GM12874 (cell line): ENCODE measurements at regions not wholly inside any gene's neighbourhood (a gene's known extent, or its start where the extent isn't known, plus 50 kb on each side); places are given as distances from the start of the nearest gene placed in this dataset.

ENCODE experiments used
- TF ChIP-seq, protein P1 (sequence below): IDR thresholded peaks from 2 replicates; pipeline ENCODE4 v1.5.1; 2011; ENCODE audit warnings: low read depth, mild to moderate bottlenecking, control low read depth, low read length, moderate library complexity; ENCODE audit not compliant: insufficient read depth

DNA sequence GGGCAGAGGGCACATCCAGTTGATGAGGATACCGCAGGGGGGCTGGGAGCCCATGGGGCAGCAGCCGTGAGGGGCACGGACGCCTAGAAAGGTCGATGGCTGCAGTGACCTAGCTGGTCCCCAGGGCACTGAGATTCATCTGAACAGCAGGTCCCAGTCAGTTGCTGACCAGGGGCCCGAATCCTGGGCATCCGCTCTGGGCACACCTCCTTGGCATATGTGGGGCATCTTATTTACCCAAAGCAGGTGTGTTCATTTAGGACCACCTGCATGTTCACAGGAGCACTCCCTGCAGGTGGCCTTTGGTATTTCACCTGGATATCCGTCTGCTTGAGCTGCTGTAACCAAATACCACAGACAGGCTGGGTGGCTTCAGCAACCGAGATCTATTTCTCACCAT lies 72.0 kb upstream of the ODC1 start:
- TF ChIP-seq, protein P1, sequence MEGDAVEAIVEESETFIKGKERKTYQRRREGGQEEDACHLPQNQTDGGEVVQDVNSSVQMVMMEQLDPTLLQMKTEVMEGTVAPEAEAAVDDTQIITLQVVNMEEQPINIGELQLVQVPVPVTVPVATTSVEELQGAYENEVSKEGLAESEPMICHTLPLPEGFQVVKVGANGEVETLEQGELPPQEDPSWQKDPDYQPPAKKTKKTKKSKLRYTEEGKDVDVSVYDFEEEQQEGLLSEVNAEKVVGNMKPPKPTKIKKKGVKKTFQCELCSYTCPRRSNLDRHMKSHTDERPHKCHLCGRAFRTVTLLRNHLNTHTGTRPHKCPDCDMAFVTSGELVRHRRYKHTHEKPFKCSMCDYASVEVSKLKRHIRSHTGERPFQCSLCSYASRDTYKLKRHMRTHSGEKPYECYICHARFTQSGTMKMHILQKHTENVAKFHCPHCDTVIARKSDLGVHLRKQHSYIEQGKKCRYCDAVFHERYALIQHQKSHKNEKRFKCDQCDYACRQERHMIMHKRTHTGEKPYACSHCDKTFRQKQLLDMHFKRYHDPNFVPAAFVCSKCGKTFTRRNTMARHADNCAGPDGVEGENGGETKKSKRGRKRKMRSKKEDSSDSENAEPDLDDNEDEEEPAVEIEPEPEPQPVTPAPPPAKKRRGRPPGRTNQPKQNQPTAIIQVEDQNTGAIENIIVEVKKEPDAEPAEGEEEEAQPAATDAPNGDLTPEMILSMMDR = peak; percentile 17; the same call in 1 of the 2 replicates

DNA sequence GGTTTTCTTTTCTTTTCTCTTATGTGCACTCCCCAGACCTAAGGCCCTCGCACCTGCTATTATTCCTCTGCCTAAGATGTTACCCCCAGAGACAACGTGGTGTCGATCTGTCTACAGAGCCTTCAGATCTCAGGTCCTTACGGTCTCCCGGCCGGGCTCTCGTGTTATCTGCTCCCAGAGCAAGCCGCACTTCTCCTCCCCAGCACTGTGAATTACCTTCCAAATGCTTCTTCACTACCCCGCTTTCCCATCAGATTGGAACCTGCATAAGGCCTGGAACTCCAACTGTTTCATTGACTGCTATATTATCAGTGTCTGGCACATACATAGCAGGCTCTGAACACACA lies 71.2 kb upstream of the ODC1 start:
- TF ChIP-seq, protein P1 = no peak

DNA sequence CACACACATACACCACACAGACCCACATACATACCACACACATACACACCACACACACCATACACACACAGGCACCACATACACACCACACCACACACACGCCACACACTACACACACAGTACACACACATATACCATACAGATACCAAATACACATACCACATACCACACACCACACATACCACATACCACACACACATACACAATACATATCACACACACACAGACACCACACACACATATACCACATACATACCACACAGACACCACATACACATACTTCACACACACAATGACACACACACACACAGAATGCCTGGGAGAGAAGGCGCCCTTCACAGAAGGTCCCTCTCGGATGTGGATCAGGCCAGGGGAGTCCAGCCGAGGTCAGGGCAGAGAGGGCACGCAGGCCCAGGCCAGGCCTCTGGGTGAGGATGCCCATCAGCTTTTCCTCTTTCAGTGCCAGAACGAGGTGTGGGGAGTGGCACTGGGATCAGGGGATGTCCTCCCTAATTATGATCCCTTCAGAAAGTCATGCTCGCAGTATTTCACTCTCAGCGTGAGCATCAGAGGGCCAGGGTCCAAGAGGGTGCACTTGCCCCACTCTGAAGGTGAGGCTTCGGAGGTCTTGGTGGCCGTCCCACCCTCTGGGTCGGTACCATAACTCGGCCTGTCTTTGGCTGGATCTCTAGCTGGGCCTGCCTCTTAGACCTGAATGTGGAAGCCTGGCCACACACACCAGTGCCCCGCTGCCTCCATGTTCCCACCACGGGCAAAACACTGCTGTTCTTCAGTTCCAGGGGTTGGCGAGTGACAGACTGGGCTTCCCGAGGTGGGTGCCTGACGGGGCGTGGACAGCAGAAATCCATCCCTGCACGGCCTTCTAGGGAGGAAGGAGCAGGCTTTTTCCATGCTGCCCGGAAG lies 70.6 kb upstream of the ODC1 start:
- TF ChIP-seq, protein P1 = no peak

DNA sequence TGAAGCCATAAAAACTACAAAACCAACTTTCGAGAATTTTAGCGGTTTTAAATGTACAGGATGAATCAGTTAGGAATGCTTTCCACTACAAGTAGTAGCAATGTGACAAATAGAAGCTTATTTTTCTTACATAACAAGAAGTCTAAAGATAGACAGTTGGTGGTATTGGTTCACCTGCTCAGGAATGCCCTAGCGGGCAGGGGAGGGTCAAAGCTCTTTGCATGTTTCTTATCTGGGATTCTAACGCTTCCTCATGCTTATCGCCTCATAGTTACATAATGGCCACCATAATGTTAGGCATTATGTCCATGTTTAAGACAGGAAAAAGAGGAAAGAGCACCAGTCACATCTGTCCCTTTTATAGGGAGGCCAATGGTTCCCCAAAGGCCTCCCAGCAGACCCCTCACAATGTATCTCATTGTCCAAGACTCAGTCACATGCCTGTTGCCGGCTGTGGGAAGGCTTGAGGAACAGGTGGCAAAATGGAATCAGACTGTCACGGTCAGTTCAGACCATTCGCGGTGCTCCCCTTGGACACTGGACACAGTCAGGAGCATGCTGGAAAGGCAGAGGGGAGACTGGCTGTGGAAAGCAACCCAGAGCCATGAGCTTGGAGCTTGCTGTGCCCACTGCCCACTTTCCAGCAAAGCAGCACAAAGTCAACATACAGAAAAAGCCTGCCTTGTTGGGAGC lies 69.4 kb upstream of the ODC1 start:
- TF ChIP-seq, protein P1 = no peak

DNA sequence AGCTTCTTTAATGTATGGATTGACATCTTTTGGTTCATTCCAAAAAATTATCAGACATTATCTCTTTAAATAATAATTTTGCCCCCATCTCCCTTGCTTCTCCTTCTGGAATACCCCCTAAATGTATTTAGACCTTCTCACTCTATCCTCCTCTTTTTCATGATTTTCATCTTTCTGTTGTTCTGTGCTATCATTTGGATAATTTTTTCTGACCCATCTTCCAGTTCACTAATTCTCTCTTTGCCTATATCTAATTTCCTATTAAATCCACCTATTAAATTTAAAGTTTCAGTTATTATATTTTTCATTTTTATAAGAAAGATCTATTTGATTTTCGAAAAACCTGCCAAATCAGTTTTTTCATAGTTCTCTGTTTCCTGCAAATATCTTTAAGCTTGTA lies 67.8 kb upstream of the ODC1 start:
- TF ChIP-seq, protein P1 = no peak

DNA sequence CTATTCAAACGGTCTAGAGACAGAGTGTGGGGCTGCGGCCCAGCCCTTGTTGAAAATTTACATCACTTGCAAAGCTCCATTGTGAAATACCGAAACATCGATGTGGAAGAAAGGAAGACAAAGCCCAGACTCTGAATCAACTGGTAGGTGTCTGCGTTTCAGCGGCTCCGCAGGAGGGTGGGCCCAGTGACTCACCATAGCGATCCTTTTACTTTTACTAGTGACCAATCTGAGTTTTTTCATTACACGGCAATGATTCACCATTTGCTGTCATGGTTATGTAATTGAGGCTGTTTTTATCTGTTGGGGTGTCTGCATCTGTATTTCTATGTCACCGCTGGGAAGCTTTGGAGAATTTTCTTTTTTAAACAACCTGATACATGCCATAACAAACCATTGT lies 66.6 kb upstream of the ODC1 start:
- TF ChIP-seq, protein P1 = no peak

DNA sequence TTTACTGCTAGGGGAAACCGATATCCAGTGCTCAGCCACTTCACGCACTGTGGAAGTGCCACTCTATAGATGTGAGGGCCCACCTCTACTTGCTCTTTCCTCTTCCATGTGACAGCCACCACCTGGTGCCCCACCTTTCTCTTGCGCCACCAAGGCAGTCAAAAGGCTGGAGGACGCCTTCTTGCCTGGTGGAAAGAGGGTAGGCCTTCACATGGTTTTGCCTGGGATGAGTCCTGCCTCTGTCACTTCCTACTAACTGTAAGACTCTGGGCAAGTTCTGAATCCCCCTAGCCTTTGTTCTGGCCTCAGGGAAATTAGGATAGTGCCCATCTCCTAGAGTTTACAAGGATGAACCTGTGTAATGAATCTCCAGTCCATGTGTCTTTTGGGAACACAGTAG lies 66.1 kb upstream of the ODC1 start:
- TF ChIP-seq, protein P1 = no peak
